WTC11 (cell line): ENCODE measurements at regions not wholly inside any gene's neighbourhood (a gene's known extent, or its start where the extent isn't known, plus 50 kb on each side); places are given as distances from the start of the nearest gene placed in this dataset.

Source experiments
- ATAC-seq: fragments of 200-7000 bp; cut with Tn5 transposase; 2 replicates; pipeline ENCODE4 v1.10.0; 2021; ENCODE audit warnings: mild to moderate bottlenecking, moderate library complexity
- CTCF ChIA-PET: fragments of 300-600 bp; sonication (Branson Sonifier 250); formaldehyde crosslinking; loops from one replicate; lab custom pipeline; 2021; ENCODE audit warnings: antibody characterized with exemption; lab: Charles Lee
- POLR2A ChIA-PET: fragments of 350-600 bp; sonication (Branson Sonifier 250); formaldehyde crosslinking; loops from one replicate; lab custom pipeline; 2021; ENCODE audit warnings: antibody characterized with exemption; lab: Charles Lee
- DNase-seq: peaks from one replicate; pipeline ENCODE4 v3.0.0; 2021; ENCODE audit warnings: low spot score
- H3K27ac Mint-ChIP-seq: 2 replicates; pipeline ENCODE4 v1.8.0; 2021; ENCODE audit warnings: mixed read lengths
- H3K27me3 Mint-ChIP-seq: 2 replicates; pipeline ENCODE4 v1.8.0; 2021; ENCODE audit warnings: low read depth, mild to moderate bottlenecking, moderate library complexity, mixed read lengths
- H3K36me3 Mint-ChIP-seq: 2 replicates; pipeline ENCODE4 v1.8.0; 2021; ENCODE audit warnings: mixed read lengths
- H3K4me1 Mint-ChIP-seq: 2 replicates; pipeline ENCODE4 v1.8.0; 2022; ENCODE audit warnings: mixed read lengths
- H3K4me3 Mint-ChIP-seq: 2 replicates; pipeline ENCODE4 v1.8.0; 2021; ENCODE audit warnings: mild to moderate bottlenecking, moderate library complexity, mixed read lengths
- H3K9me3 Mint-ChIP-seq: 2 replicates; pipeline ENCODE4 v1.8.0; 2021; ENCODE audit warnings: mixed read lengths
- ARID4B ChIP-seq: sonication (generic); formaldehyde crosslinking; IDR thresholded peaks from 2 replicates; pipeline ENCODE4 v1.8.0; 2023; ENCODE audit warnings: missing genetic modification reagents, mild to moderate bottlenecking, borderline replicate concordance
- CREM ChIP-seq: sonication (generic); formaldehyde crosslinking; IDR thresholded peaks from 2 replicates; pipeline ENCODE4 v1.8.1; 2022; ENCODE audit warnings: mild to moderate bottlenecking, missing genetic modification reagents, moderate library complexity
- IRF2 ChIP-seq: sonication (generic); formaldehyde crosslinking; IDR thresholded peaks from 2 replicates; pipeline ENCODE4 v1.8.0; 2022; ENCODE audit warnings: low read depth, missing genetic modification reagents, borderline replicate concordance
- KAT7 ChIP-seq: sonication (generic); formaldehyde crosslinking; IDR thresholded peaks from 2 replicates; pipeline ENCODE4 v1.8.1; 2023; ENCODE audit warnings: missing genetic modification reagents, mild to moderate bottlenecking, borderline replicate concordance
- MAX ChIP-seq: sonication (generic); formaldehyde crosslinking; IDR thresholded peaks from 2 replicates; pipeline ENCODE4 v1.8.0; 2022; ENCODE audit warnings: mild to moderate bottlenecking, missing genetic modification reagents
- MLX ChIP-seq: sonication (generic); formaldehyde crosslinking; IDR thresholded peaks from 2 replicates; pipeline ENCODE4 v1.8.1; 2023; ENCODE audit warnings: mild to moderate bottlenecking, missing genetic modification reagents, moderate library complexity
- MYBL2 ChIP-seq: sonication (generic); formaldehyde crosslinking; IDR thresholded peaks from 2 replicates; pipeline ENCODE4 v1.8.1; 2023; ENCODE audit warnings: mild to moderate bottlenecking, moderate library complexity, missing genetic modification reagents
- NR3C1 ChIP-seq: sonication (generic); formaldehyde crosslinking; conservative IDR thresholded peaks from 2 replicates; pipeline ENCODE4 v1.8.1; 2023; ENCODE audit warnings: low read depth, mild to moderate bottlenecking, missing genetic modification reagents
- RORB ChIP-seq: fragments of 250-450 bp; sonication (Bioruptor Pico); IDR thresholded peaks from 2 replicates; pipeline ENCODE4 v1.9.0; 2021; ENCODE audit warnings: mild to moderate bottlenecking
- TEAD4 ChIP-seq: sonication (generic); formaldehyde crosslinking; IDR thresholded peaks from 2 replicates; pipeline ENCODE4 v1.8.0; 2022; ENCODE audit warnings: mild to moderate bottlenecking, missing genetic modification reagents
- ZBTB21 ChIP-seq: sonication (generic); formaldehyde crosslinking; IDR thresholded peaks from 2 replicates; pipeline ENCODE4 v1.8.1; 2023; ENCODE audit warnings: mild to moderate bottlenecking, missing genetic modification reagents, borderline replicate concordance
- ZNF671 ChIP-seq: fragments of 250-450 bp; sonication (Bioruptor Pico); IDR thresholded peaks from 2 replicates; pipeline ENCODE4 v1.8.0; 2021; ENCODE audit warnings: mild to moderate bottlenecking
- ZSCAN18 ChIP-seq: fragments of 250-450 bp; sonication (Bioruptor Pico); IDR thresholded peaks from 2 replicates; pipeline ENCODE4 v2.1.2; 2022; ENCODE audit warnings: mild to moderate bottlenecking, moderate library complexity
- TF ChIP-seq, protein P1 (sequence below): sonication (generic); formaldehyde crosslinking; IDR thresholded peaks from 2 replicates; pipeline ENCODE4 v1.8.0; 2023; ENCODE audit warnings: mild to moderate bottlenecking, missing genetic modification reagents
- TF ChIP-seq, protein P2 (sequence below): sonication (generic); formaldehyde crosslinking; IDR thresholded peaks from 2 replicates; pipeline ENCODE4 v1.8.1; 2023; ENCODE audit warnings: mild to moderate bottlenecking, missing genetic modification reagents
- TF ChIP-seq, protein P3 (sequence below): sonication (generic); formaldehyde crosslinking; IDR thresholded peaks from 2 replicates; pipeline ENCODE4 v1.8.1; 2022; ENCODE audit warnings: low read depth, mild to moderate bottlenecking, moderate library complexity, missing genetic modification reagents, borderline replicate concordance
- TF ChIP-seq, protein P4 (sequence below): sonication (generic); formaldehyde crosslinking; IDR thresholded peaks from 2 replicates; pipeline ENCODE4 v1.8.1; 2023; ENCODE audit warnings: mild to moderate bottlenecking, missing genetic modification reagents

- H3K4me1 Mint-ChIP-seq: peaks cover 25% of the 10 kb centered on the region
- no peaks in the 10 kb centered on the region for H3K27me3 Mint-ChIP-seq
- no peak overlapping the region for H3K27ac Mint-ChIP-seq
- TF ChIP-seq MLX (CRISPR knock-in tag): no peak
- TF ChIP-seq MYBL2 (CRISPR knock-in tag): no peak
- no peak for TF ChIP-seq ZSCAN18 (CRISPR knock-in tag)
- TF ChIP-seq, protein P1, sequence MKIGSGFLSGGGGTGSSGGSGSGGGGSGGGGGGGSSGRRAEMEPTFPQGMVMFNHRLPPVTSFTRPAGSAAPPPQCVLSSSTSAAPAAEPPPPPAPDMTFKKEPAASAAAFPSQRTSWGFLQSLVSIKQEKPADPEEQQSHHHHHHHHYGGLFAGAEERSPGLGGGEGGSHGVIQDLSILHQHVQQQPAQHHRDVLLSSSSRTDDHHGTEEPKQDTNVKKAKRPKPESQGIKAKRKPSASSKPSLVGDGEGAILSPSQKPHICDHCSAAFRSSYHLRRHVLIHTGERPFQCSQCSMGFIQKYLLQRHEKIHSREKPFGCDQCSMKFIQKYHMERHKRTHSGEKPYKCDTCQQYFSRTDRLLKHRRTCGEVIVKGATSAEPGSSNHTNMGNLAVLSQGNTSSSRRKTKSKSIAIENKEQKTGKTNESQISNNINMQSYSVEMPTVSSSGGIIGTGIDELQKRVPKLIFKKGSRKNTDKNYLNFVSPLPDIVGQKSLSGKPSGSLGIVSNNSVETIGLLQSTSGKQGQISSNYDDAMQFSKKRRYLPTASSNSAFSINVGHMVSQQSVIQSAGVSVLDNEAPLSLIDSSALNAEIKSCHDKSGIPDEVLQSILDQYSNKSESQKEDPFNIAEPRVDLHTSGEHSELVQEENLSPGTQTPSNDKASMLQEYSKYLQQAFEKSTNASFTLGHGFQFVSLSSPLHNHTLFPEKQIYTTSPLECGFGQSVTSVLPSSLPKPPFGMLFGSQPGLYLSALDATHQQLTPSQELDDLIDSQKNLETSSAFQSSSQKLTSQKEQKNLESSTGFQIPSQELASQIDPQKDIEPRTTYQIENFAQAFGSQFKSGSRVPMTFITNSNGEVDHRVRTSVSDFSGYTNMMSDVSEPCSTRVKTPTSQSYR (CRISPR knock-in tag): no peak
- no peak for TF ChIP-seq RORB (CRISPR knock-in tag)
- no peak for TF ChIP-seq TEAD4
- no peak for TF ChIP-seq ZBTB21 (CRISPR knock-in tag)
- TF ChIP-seq NR3C1 (CRISPR knock-in tag): no peak
- no peak for TF ChIP-seq IRF2 (CRISPR knock-in tag)
- TF ChIP-seq ZNF671 (CRISPR knock-in tag): no peak
- TF ChIP-seq, protein P2, sequence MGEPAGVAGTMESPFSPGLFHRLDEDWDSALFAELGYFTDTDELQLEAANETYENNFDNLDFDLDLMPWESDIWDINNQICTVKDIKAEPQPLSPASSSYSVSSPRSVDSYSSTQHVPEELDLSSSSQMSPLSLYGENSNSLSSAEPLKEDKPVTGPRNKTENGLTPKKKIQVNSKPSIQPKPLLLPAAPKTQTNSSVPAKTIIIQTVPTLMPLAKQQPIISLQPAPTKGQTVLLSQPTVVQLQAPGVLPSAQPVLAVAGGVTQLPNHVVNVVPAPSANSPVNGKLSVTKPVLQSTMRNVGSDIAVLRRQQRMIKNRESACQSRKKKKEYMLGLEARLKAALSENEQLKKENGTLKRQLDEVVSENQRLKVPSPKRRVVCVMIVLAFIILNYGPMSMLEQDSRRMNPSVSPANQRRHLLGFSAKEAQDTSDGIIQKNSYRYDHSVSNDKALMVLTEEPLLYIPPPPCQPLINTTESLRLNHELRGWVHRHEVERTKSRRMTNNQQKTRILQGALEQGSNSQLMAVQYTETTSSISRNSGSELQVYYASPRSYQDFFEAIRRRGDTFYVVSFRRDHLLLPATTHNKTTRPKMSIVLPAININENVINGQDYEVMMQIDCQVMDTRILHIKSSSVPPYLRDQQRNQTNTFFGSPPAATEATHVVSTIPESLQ: no peak
- TF ChIP-seq ARID4B (CRISPR knock-in tag): no peak
- TF ChIP-seq, protein P3, sequence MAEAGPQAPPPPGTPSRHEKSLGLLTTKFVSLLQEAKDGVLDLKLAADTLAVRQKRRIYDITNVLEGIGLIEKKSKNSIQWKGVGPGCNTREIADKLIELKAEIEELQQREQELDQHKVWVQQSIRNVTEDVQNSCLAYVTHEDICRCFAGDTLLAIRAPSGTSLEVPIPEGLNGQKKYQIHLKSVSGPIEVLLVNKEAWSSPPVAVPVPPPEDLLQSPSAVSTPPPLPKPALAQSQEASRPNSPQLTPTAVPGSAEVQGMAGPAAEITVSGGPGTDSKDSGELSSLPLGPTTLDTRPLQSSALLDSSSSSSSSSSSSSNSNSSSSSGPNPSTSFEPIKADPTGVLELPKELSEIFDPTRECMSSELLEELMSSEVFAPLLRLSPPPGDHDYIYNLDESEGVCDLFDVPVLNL: no peak
- TF ChIP-seq CREM: no peak
- TF ChIP-seq, protein P4, sequence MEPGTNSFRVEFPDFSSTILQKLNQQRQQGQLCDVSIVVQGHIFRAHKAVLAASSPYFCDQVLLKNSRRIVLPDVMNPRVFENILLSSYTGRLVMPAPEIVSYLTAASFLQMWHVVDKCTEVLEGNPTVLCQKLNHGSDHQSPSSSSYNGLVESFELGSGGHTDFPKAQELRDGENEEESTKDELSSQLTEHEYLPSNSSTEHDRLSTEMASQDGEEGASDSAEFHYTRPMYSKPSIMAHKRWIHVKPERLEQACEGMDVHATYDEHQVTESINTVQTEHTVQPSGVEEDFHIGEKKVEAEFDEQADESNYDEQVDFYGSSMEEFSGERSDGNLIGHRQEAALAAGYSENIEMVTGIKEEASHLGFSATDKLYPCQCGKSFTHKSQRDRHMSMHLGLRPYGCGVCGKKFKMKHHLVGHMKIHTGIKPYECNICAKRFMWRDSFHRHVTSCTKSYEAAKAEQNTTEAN (CRISPR knock-in tag): no peak
- TF ChIP-seq MAX (CRISPR knock-in tag): no peak
- no peak for TF ChIP-seq KAT7 (CRISPR knock-in tag)
- peaks cover 15% of the 10 kb centered on the region for H3K36me3 Mint-ChIP-seq
- DNase-seq: no peak
- H3K4me3 Mint-ChIP-seq: no peak overlapping the region
- no peak for ATAC-seq
- ChIA-PET POLR2A (no interaction called here), CTCF (no interaction called here)
- H3K9me3 Mint-ChIP-seq: peaks cover 29% of the 10 kb centered on the region
Observed at GRCh38 chr6:106825156-106825555, 149.4 kb downstream of the CD24 start.
